Testis (tissue), 2 donors: ENCODE measurements at regions not wholly inside any gene's neighbourhood (a gene's known extent, or its start where the extent isn't known, plus 50 kb on each side); places are given as distances from the start of the nearest gene placed in this dataset.

ENCODE experiments used
- DNase-seq: peaks from one replicate; pipeline ENCODE4 v3.0.0-alpha.2; 2019
- H3K27ac ChIP-seq, 2 donors: fragments of 200-600 bp; sonication (generic); one replicate each; pipeline ENCODE4 v1.5.1; 2019
- H3K27me3 ChIP-seq: fragments of 200-600 bp; sonication (generic); one replicate; pipeline ENCODE4 v1.5.1; 2019
- H3K36me3 ChIP-seq: fragments of 200-600 bp; sonication (generic); one replicate; pipeline ENCODE4 v1.5.1; 2017; ENCODE audit warnings: low read depth; ENCODE audit errors: missing control alignments
- H3K4me1 ChIP-seq: fragments of 200-600 bp; sonication (generic); one replicate; pipeline ENCODE4 v1.5.1; 2019
- H3K4me3 ChIP-seq, 2 donors: fragments of 200-600 bp; sonication (generic); one replicate each; pipeline ENCODE4 v1.5.1; 2017 to 2019
- H3K9me3 ChIP-seq: fragments of 200-600 bp; sonication (generic); one replicate; pipeline ENCODE4 v1.5.1; 2017
- CTCF ChIP-seq, 3 experiments: fragments of 450-650 bp in 2 of 3; fragments of 200-600 bp in 1 of 3; sonication (generic) in 1 of 3; IDR thresholded peaks; one replicate each; pipeline ENCODE4 v1.5.1; 2016 to 2019; ENCODE audit warnings: antibody characterized with exemption in 3 of 3, mild to moderate bottlenecking in 2 of 3, moderate library complexity in 1 of 3
- POLR2A ChIP-seq: fragments of 450-650 bp; IDR thresholded peaks from one replicate; pipeline ENCODE4 v1.6.1; 2017; ENCODE audit warnings: antibody characterized with exemption, mild to moderate bottlenecking, moderate library complexity
- WGBS, 2 donors: methylation state at CpG; one replicate each; pipeline ENCODE4 v1.1.5; 2018; 5-methylcytosine and 5-hydroxymethylcytosine counted together
- intact Hi-C: fragments of 100-400 bp; cut with DNase I; formaldehyde crosslinking; loops from one replicate; pipeline ENCODE4 v1.15.1; 2023; ENCODE audit warnings: low total_unique reads

- H3K36me3 ChIP-seq: no peaks in the 10 kb centered on the region
- H3K4me3 ChIP-seq: no peak overlapping the region
- intact Hi-C loops: no loop called here
- no peaks in the 10 kb centered on the region for H3K4me1 ChIP-seq
- H3K9me3 ChIP-seq: no peaks in the 10 kb centered on the region
- H3K27me3 ChIP-seq: no peaks in the 10 kb centered on the region
- 85 to 90% methylated on average over 1 of the region's 1 CpG for WGBS, 2 donors
- no peak for DNase-seq
- TF ChIP-seq POLR2A (no peak), CTCF (IDR thresholded peaks at IDR 0.05) (no peak)
- no peak overlapping the region for H3K27ac ChIP-seq
These were observed 132.9 kb downstream of the ATP23 start for GRCh38 chr12:58074259-58074658.

- intact Hi-C loops: no loop called here
- no peaks in the 10 kb centered on the region for H3K36me3 ChIP-seq
- no peaks in the 10 kb centered on the region for H3K9me3 ChIP-seq
- no peak for DNase-seq
- no peaks in the 10 kb centered on the region for H3K4me1 ChIP-seq
- H3K27ac ChIP-seq: no peak overlapping the region
- H3K4me3 ChIP-seq: no peak overlapping the region
- no peak for TF ChIP-seq POLR2A
- no peak for TF ChIP-seq CTCF (IDR thresholded peaks at IDR 0.05)
- H3K27me3 ChIP-seq: no peaks in the 10 kb centered on the region
- 75 to 89% methylated on average over 1 of the region's 1 CpG for WGBS, 2 donors
These were observed 138.4 kb downstream of the ATP23 start for GRCh38 chr12:58079806-58080205.

DNA sequence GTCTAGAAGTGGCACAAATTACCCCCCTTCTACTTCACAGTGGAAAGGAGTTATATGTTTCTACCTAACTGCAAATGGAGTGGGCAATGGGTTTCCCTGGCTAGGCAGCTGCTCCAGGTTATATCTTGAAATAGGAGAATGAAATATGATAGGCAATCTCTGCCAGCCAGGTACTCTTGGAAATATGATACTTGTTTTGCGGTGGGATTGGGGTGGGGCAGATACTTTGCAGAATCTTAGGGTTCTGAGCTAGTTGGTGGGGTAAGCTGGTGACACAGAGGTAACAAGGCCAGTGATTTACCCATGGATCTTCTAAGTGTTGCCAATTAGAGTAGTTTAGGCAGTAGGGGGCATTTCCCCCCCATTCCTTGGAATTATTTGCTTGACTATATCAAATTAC, 140.1 kb downstream of the ATP23 start:
- Histone ChIP-seq H3K4me1 (no peaks in the 10 kb centered on the region), H3K4me3 (no peak overlapping the region), H3K27ac (no peak overlapping the region), H3K36me3 (no peaks in the 10 kb centered on the region), H3K9me3 (no peaks in the 10 kb centered on the region), H3K27me3 (no peaks in the 10 kb centered on the region)
- TF ChIP-seq POLR2A (no peak), CTCF (IDR thresholded peaks at IDR 0.05) (no peak)
- WGBS, 2 donors: 0% methylated on average over 1 of the region's 1 CpG
- intact Hi-C loops: no loop called here
- DNase-seq: no peak

DNA sequence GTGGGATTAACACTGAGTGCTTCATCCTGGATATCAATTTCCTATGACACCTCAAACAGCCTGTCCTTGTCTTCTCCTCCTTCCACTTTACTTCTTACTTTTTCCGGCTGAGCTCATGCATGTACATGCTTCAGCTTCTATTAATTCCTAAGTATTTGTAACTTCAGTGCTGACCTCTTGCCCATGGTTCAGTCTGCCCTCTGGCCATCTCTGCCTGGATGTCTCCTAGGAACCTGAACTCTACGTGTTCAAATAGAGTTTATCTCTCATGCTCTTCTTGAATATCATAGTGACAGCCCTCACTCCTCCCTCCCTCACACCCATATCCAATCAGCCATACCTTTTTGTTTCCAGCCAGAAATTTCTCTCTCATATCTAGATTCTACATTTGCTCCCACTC, 141.6 kb downstream of the ATP23 start:
- intact Hi-C loops: no loop called here
- DNase-seq: no peak
- Histone ChIP-seq H3K4me3 (no peak overlapping the region), H3K9me3 (no peaks in the 10 kb centered on the region), H3K27me3 (no peaks in the 10 kb centered on the region), H3K4me1 (no peaks in the 10 kb centered on the region), H3K27ac (no peak overlapping the region), H3K36me3 (no peaks in the 10 kb centered on the region)
- 78 to 87% methylated on average over 2 of the region's 2 CpGs for WGBS, 2 donors
- TF ChIP-seq POLR2A: no peak
- no peak for TF ChIP-seq CTCF (IDR thresholded peaks at IDR 0.05)

GRCh38 chr12:58086006-58086405, 144.6 kb downstream of the ATP23 start:
- Histone ChIP-seq H3K27me3 (no peaks in the 10 kb centered on the region), H3K27ac (no peak overlapping the region), H3K4me3 (no peak overlapping the region), H3K4me1 (no peaks in the 10 kb centered on the region), H3K9me3 (no peaks in the 10 kb centered on the region), H3K36me3 (no peaks in the 10 kb centered on the region)
- intact Hi-C loops: no loop called here
- no peak for TF ChIP-seq CTCF (IDR thresholded peaks at IDR 0.05)
- TF ChIP-seq POLR2A: no peak
- 59 to 79% methylated on average over 2 of the region's 2 CpGs for WGBS, 2 donors
- no peak for DNase-seq
